ENCODE measurements at regions not wholly inside any gene's neighbourhood (a gene's known extent, or its start where the extent isn't known, plus 50 kb on each side); places are given as distances from the start of the nearest gene placed in this dataset.

GRCh38 chr5:141746395-141746794 is 64.4 kb upstream of the ARAP3 start:
- Histone ChIP-seq H2AK5ac (ENCODE audit: low read depth, low read length) (no peak overlapping the region), H3K9ac (replicated peaks in 1 of 4; ENCODE audit: extremely low read depth in 1 of 4, low read depth in 3 of 4, low read length in 3 of 4) (no peak overlapping the region), H4K20me1 (replicated peaks in 1 of 2; ENCODE audit: control insufficient read depth in 1 of 2, insufficient read depth in 2 of 2, low read length in 2 of 2) (no peaks in the 10 kb centered on the region), H2BK5ac (ENCODE audit: low read depth, low read length) (no peak overlapping the region), H3K4ac (replicated peaks; ENCODE audit: insufficient read length, low read depth, low read length) (no peak overlapping the region), H3K4me2 (ENCODE audit: insufficient read depth in 1 of 2, low read depth in 2 of 2, low read length in 2 of 2) (peak overlapping the region in 1 of 2 experiments; percentile 10; a peak in 1 of 4 replicates), H3K18ac (ENCODE audit: extremely low read depth, low read length) (no peak overlapping the region), H2AFZ (ENCODE audit: low read length) (no peak overlapping the region), H3K23ac (ENCODE audit: insufficient read length) (no peak overlapping the region), H3K4me1 (replicated peaks in 1 of 4; ENCODE audit: control insufficient read depth in 3 of 4, insufficient read depth in 4 of 4, low read length in 3 of 4) (peaks cover 0 to 9% (median 5%) of the 10 kb centered on the region in 4 experiments; a peak in 5 of 7 replicates), H3K79me2 (ENCODE audit: control insufficient read depth in 1 of 2, insufficient read depth in 2 of 2, low read length in 2 of 2) (no peaks in the 10 kb centered on the region), H4K8ac (ENCODE audit: extremely low read depth, insufficient read depth, low read length) (no peak overlapping the region), H2BK120ac (replicated peaks; ENCODE audit: low read depth, low read length) (no peak overlapping the region), H4K5ac (ENCODE audit: insufficient read length, low read depth, low read length) (no peak overlapping the region), H2BK20ac (ENCODE audit: low read length) (no peak overlapping the region), H3K23me2 (ENCODE audit: low read depth, low read length) (no peaks in the 10 kb centered on the region), H2BK12ac (ENCODE audit: low read depth, low read length) (no peak overlapping the region), H3K27ac (ENCODE audit: low read depth, low read length) (no peak overlapping the region), H3K56ac (replicated peaks; ENCODE audit: insufficient read length, low read depth, low read length) (no peak overlapping the region), H3K27me3 (replicated peaks in 1 of 4; ENCODE audit: control insufficient read depth in 3 of 4, extremely low read depth in 1 of 4, insufficient read depth in 3 of 4, low read length in 3 of 4) (peaks cover 0 to 6% (median 0%) of the 10 kb centered on the region in 4 experiments; a peak in 4 of 7 replicates), H3K36me3 (ENCODE audit: control insufficient read depth in 2 of 4, insufficient read depth in 4 of 4, low read length in 3 of 4) (no peaks in the 10 kb centered on the region), H3K79me1 (ENCODE audit: low read depth, low read length) (no peaks in the 10 kb centered on the region), H3K14ac (ENCODE audit: insufficient read length) (no peak overlapping the region), H2BK15ac (ENCODE audit: low read length) (no peak overlapping the region), H4K91ac (replicated peaks; ENCODE audit: insufficient read length, low read length) (no peak overlapping the region), H3K4me3 (ENCODE audit: extremely low read depth in 1 of 4, insufficient read depth in 2 of 4, low read depth in 3 of 4, low read length in 4 of 4) (no peak overlapping the region), H3K9me3 (ENCODE audit: insufficient read depth in 2 of 2, low read depth in 1 of 2, low read length in 1 of 2) (no peaks in the 10 kb centered on the region)
- WGBS, 2 experiments (ENCODE audit: extremely low coverage in 1 of 2, insufficient coverage in 1 of 2, insufficient read length in 1 of 2, insufficient replicate concordance in 2 of 2, low coverage in 1 of 2, low lambda C conversion rate in 2 of 2, missing lambda C conversion rate in 1 of 2) = 78% methylated on average over 2 of the region's 2 CpGs; no CpG with 5 or more reads in 1 of the 2 experiments
- ChIA-PET POLR2A (ENCODE audit: partially characterized antibody) (interaction anchor here (1.2 kb wide), 1 partner anchor 70 kb away, joined by 3 read pairs; no protein-coding TSS in a partner anchor), CTCF (ENCODE audit: partially characterized antibody) (interaction anchor here (0.6 to 2.7 kb wide), 8 partner anchors 9 to 132 kb away, joined by 3 to 15 read pairs (median 4); partner anchors contain the start of gene PCDH1)
- no peak for FAIRE-seq
- DNase-seq (ENCODE audit: low read depth in 1 of 2, low spot score in 2 of 2) = no peak
- no peak for TF ChIP-seq CBX5 (IDR thresholded peaks at IDR 0.05; ENCODE audit: low read depth, low read length)

Measured in H1 (cell line).